NCI-H187 (cell line): ENCODE measurements at regions not wholly inside any gene's neighbourhood (a gene's known extent, or its start where the extent isn't known, plus 50 kb on each side); places are given as distances from the start of the nearest gene placed in this dataset.
"Not testable (repeated sequence)": the region's sequence is repeated elsewhere in the genome, so short reads cannot be mapped to it uniquely, and the experiment has no call there.

Experiments
- DNase-seq, 2 experiments: peaks; one replicate each; lab custom pipeline; 2025; lab: John Stamatoyannopoulos, UW

DNA sequence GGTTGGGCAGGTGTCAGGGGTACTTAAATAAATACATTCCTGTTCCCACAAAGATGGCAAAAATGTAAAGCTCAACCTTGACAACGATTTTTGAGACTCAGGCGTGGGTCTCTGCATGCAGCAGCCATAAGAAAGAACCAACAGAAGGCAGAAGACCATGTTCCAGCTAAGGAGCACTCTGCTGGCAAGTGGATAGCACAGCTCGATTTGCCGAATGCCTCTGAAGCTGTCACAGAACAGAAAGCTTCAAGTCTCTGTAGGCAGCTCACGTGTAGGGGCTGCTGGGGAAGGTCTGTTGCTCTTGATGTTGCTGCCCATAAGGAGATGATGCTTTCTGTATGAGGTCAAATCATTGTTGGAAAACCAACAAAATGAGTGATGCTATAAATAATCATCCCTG, 119.6 kb upstream of the GRIN3A start:
- DNase-seq = no peak

DNA sequence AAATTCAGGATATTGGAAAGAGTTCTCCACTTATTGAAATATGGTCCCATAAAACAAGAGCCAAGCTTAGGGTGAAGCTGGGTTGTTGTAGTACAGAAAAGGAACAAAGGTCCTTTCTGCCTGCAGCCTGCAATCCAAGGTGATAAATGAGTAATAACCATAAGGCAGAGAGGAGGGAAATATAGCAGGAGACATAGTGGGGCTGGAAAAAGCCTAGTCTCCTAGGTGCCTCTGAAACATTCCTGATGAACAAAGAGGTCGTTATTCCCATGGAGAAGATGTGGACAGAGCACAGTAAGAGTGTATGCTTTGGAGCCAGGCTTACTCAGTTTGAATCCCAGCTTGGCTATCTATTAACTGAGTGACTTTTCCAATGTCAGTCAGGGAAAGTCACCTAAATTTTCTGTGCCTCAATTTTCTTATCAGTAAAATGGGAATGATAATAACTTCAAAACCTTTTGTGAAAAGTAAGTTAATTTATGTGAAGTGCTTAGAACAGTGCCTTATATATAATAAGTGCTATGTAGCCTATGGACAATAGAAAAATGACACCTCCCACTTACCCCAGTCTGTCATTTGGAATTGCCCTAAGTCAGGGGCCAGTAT, 110.8 kb upstream of the GRIN3A start:
- DNase-seq = no peak

DNA sequence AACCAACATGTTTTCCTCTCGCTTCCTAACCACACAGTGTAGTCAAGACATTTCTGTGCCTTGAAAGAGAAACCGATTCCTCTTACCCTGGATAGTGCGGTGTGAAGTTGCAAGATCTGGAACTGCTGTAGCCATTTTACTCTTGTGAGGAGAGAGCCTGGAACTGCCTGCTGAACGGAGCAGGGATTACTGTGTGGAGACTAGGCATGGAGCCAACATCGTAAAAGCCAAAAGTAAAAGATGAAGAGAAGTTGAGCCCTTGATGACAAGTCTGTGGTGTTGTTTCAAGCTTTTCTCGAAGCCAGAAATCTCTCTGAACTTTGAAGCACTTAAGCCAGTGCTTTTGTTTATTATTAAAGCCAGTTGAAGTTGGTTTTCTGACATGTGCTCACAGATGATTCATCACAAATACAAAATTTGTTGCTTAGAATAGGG, 110.1 kb upstream of the GRIN3A start:
- no peak for DNase-seq

DNA sequence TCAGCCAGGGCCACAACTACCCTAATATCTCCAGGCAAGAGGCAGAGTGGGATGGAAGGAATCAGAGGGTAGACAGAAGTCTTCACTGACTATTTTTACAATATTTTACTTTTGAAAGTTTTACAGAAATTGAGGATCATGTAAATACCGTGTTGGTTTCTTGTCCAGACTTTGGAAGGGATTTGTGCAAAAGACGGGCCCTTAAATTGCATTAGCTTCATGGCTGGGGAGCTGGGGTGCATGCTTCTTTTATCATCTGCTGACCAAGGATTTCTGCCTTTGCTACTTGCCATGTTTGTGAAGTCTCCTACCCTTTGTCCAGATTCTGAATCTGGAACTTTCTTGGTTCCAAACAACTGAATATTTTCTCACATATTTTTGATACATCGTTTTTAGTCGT, 107.7 kb upstream of the GRIN3A start:
- DNase-seq = no peak

DNA sequence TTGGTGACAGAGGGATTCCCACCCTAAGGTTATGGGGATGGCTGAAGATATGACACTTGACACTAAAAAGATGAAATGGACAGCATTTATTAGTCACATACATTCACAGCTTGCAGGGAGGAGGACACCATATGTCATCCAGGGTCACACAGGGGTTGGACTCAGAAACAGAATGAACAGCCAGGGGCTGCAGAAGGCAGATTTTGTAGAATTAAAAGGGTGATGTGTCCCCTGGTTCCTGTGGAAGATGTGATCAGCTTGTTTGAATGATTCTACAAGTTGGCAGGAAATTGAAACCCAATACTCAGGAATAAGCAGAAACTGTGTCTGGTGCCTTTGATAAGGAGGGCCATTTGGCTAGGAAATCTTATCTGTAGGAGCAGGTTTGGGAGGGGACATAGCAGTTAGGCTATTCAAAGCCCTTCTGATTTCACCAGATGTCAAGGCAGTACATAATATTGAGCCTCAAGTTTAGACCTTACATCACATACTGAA, 102.3 kb upstream of the GRIN3A start:
- no peak for DNase-seq

DNA sequence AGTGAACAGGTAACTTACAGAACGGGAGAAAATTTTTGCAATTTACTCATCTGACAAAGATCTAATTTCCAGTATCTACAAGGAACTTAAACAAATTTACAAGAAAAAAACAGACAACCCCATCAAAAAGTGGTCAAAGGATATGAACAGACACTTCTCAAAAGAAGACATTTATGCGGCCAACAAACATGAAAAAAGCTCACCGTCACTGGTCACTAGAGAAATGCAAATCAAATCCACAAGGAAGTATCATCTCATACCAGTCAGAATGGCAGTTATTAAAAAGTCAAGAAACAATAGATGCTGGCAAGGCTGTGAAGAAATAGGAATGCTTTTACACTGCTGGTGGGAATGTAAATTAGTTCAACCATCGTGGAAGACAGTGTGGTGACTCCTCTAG, 100.5 kb upstream of the GRIN3A start:
- not testable (repeated sequence) for DNase-seq

DNA sequence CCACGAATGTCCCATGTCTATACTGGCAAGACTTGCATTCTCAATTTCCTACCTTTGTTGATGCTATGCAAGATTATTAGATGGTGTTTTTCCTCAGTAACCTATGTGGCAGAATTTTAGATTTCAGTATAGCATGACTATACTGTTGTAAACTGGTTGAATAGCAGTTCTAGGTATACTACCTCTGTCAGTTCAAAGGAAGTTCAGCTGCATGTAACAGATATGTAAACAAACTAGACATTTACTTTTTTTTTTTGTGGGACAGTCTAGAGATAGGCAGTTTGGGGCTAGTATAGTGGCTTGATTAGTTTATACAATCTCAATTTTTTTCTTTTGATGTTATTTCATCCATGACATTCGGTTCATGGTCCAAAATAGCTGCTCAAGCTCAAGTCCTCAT, 97.6 kb upstream of the GRIN3A start:
- DNase-seq = no peak

DNA sequence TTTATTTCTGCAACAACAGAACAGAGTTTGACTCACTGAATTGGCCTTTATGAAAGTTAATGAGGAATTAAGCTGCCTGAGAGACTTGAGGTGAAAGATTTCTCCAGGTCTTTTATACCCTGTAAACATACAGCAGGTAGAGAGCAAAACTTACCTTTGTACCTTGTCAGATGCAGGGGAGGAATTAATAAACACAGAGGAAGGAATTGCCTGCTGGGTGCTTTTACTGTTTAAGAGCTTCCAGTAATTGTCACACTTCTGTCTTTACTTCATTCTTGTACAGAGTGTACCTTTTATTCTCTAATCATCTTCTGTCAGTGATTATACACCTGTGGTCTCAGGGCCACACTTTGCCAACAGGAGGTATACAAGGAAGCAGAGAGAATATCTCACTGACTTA, 94.0 kb upstream of the GRIN3A start:
- DNase-seq = no peak

DNA sequence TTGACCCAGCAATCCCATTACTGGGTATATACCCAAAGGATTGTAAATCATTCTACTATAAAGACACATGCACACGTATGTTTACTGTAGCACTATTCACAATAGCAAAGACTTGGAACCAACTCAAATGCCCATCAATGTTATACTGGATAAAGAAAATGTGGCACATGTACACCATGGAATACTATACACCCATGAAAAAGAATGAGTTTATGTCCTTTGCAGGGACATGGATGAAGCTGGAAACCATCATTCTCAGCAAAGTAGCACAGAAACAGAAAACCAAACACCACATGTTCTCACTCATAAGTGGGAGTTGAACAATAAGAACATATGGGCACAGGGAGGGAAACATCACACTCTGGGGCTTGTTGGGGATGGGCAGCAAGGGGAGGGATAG, 83.0 kb upstream of the GRIN3A start:
- DNase-seq = not testable (repeated sequence)

DNA sequence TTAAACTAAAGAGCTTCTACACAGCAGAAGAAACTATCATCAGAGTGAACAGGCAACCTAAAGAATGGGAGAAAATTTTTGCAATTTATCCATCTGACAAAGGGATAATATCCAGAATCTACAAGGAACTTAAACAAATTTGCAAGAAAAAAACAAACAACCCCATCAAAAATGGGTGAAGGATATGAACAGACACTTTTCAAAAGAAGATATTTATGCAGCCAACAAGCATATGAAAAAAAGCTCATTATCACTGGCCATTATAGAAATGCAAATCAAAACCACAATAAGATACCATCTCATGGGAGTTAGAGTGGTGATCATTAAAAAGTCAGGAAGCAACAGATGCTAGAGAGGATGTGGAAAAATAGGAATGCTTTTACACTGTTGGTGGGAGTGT, 82.5 kb upstream of the GRIN3A start:
- DNase-seq = not testable (repeated sequence)

DNA sequence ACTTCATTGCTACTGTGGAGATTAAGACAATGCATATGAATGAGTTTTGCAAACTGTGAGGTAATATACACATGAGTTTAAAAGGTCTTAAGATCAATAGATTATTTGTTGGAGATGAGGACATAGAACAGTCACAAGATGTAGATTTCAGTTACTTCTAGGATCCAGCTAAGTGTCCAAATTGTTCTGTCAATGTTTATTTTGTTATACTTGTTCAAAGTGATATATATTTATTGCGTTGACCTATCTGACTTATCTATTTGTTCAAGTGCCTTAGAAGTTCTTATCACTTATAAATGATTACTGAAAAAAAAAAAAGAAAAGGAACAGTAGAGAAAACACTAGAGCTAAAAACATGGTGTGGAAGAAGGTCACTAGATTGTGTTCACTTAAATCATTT, 75.6 kb upstream of the GRIN3A start:
- no peak for DNase-seq

DNA sequence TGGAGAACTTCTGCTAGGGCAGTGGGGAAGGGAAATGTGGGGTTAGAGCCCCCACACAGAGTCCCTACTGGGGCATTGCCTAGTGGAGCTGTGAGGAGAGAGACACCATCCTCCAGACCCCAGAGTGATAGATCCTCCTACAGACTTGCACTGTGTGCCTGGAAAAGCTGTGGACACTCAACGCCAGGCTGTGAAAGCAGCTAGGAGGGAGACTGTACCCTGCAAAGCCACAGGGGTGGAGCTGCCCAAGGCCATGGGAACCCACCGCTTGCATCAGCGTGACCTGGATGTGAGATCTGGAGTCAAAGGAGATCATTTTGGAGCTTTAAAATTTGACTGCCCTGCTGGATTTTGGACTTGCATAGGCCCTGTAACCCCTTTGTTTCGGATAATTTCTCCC, 69.4 kb upstream of the GRIN3A start:
- DNase-seq = not testable (repeated sequence)

DNA sequence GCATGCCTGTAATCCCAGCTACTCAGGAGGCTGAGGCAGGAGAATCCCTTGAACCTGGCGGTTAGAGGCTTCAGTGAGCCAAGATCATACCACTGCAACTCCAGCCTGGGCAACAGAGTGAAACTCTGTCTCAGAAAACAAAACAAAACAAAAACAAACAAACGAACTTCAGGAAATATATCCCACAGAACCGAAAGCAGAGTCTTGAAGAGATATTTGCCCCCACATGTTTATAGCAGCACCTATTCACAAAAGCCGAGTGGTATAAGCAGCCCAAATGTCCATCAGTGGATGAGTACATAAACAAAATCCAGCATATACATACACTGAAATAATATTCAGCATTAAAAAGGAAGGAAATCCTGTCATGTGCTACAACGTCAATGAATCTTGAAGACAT, 57.6 kb upstream of the GRIN3A start:
- DNase-seq = no peak

DNA sequence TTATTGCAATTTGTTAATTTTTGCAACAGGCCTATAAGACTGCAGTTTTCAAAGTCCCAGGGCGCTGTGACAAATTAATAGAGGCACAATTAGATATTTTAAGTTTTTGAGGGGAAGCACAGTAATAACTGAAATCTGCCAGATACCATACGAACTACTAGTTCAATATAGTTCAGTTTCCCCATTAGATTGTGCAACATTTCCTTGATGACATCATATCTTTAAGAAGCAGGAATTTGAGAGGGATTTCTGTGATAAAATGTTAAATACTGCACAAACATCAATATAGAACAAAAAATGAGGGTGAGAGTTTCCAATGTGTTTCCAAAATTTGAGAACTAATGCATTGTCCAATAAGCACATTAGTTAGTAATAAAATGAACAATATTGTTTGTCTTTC, 56.7 kb upstream of the GRIN3A start:
- DNase-seq = no peak

DNA sequence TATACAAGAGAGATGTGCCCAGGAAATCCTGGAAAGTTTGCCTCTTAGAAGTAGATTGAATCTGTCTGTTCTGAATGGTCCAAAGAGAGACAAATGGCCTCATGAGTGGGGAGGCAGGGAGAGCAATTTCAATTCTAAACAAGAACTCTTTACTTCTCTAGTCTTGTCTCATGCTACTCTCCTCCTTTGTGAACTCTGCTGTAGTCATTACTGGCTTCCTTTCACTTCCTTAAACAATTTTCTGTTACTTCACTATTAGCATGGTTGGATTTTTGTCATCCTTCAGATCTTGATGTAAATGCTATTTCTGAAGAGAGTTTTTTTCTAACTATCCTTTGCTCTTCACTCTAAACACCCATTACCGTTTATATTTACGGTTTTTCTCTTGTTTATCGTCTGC, 54.0 kb upstream of the GRIN3A start:
- DNase-seq = no peak

DNA sequence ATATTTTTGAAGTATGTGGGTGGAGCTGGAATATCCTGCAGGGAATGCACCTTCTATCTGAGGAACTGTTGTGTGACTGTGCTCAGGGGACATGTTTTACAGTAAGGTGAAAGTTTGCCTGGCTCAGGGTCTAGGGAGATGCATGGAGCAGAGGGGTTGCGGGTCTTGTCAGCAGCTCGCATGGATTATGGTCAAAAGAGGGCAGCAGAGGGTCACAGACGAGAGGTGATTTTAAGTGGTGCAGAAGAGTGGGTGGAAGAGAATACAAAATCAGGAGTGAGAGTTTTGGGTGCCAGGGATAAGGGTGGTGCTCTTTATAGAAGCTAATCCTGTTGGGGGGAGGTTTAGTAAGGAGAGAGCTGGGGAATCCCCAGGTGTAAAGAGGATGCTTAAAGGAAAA, 53.5 kb upstream of the GRIN3A start:
- DNase-seq = peak in 1 of 2 experiments; percentile 0

DNA sequence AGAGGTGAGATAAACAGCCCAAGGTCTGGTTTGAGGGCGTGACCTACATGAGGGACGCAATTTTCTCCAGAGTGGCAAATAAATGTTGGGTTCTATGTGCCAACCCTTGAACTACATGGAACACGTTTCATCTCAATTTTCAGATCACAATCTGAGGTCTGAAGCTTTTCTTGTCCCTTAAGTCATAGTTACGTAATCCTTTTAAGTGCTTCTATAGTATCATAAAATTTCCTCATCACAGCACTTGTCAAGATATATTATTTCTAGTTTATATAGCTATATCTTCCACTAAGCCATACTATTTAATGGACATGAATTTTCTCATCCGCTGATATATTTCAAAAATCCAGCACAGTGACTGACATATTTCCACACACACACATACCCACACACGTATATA, 53.1 kb upstream of the GRIN3A start:
- DNase-seq = no peak
